Tibial artery (tissue), 4 donors: ENCODE measurements at regions not wholly inside any gene's neighbourhood (a gene's known extent, or its start where the extent isn't known, plus 50 kb on each side); places are given as distances from the start of the nearest gene placed in this dataset.
"Not testable (repeated sequence)": the region's sequence is repeated elsewhere in the genome, so short reads cannot be mapped to it uniquely, and the experiment has no call there.

Source experiments
- DNase-seq, 2 donors: peaks; one replicate each; pipeline ENCODE4 v3.0.0-alpha.2; 2019
- H3K27ac ChIP-seq, 2 donors: fragments of 200-600 bp; sonication (generic) in 1 of 2; 1 replicate in 1 of 2; 2 replicates in 1 of 2; pipeline ENCODE4 v1.5.1; 2018 to 2019; ENCODE audit warnings: mild to moderate bottlenecking in 1 of 2
- H3K27me3 ChIP-seq, 2 donors: fragments of 200-600 bp; sonication (generic) in 1 of 2; one replicate each; pipeline versions ENCODE4 v1.5.1 to v1.6.0; 2016 to 2019
- H3K36me3 ChIP-seq, 3 donors: fragments of 200-600 bp; sonication (generic) in 2 of 3; one replicate each; pipeline ENCODE4 v1.5.1; 2016 to 2019; ENCODE audit warnings: mild to moderate bottlenecking in 2 of 3
- H3K4me1 ChIP-seq, 4 donors: fragments of 200-600 bp; sonication (generic) in 2 of 4; 1 replicate in 3 of 4; 2 replicates in 1 of 4; pipeline ENCODE4 v1.5.1; 2016 to 2019
- H3K4me3 ChIP-seq, 2 donors: fragments of 200-600 bp; sonication (generic) in 1 of 2; 1 replicate in 1 of 2; 2 replicates in 1 of 2; pipeline ENCODE4 v1.5.1; 2018 to 2019; ENCODE audit warnings: mild to moderate bottlenecking in 2 of 2
- H3K9me3 ChIP-seq, 3 donors: fragments of 200-600 bp; sonication (generic) in 1 of 3; one replicate each; pipeline ENCODE4 v1.5.1; 2016 to 2019
- CTCF ChIP-seq, 2 experiments: fragments of 200-600 bp in 1 of 2; fragments of 450-650 bp in 1 of 2; IDR thresholded peaks; one replicate each; pipeline ENCODE4 v1.5.1; 2017 to 2019; ENCODE audit warnings: antibody characterized with exemption in 2 of 2, mild to moderate bottlenecking in 1 of 2, moderate library complexity in 1 of 2
- intact Hi-C: fragments of 100-400 bp; cut with DNase I; formaldehyde crosslinking; loops from one replicate; pipeline ENCODE4 v1.15.0; 2023; ENCODE audit warnings: low total_unique reads

GRCh38 chr1:166489670-166490436 is 323.1 kb upstream of the FAM78B start:
- Histone ChIP-seq H3K9me3 (no peaks in the 10 kb centered on the region), H3K27ac (no peak overlapping the region), H3K27me3 (no peaks in the 10 kb centered on the region), H3K36me3 (no peaks in the 10 kb centered on the region), H3K4me1 (no peaks in the 10 kb centered on the region), H3K4me3 (peak overlapping the region; percentile 31 to 45)
- intact Hi-C loops: no loop called here
- no peak for DNase-seq
- no peak for TF ChIP-seq CTCF (IDR thresholded peaks at IDR 0.05)

- no peak for TF ChIP-seq CTCF (IDR thresholded peaks at IDR 0.05)
- DNase-seq: no peak
- peak overlapping the region in 1 of 2 donors; percentile 45 for H3K4me3 ChIP-seq
Measured at GRCh38 chr1:166490437-166490991, 323.7 kb upstream of the FAM78B start.

GRCh38 chr1:166493765-166494164 is 327.0 kb upstream of the FAM78B start:
- H3K27me3 ChIP-seq, H3K4me1 ChIP-seq, intact Hi-C loops, H3K9me3 ChIP-seq, DNase-seq, H3K27ac ChIP-seq, H3K36me3 ChIP-seq, H3K4me3 ChIP-seq: not testable (repeated sequence)

More at GRCh38 chr1:166490437-166490991, 323.7 kb upstream of the FAM78B start:
- H3K27ac ChIP-seq: no peak overlapping the region
- intact Hi-C loops: no loop called here
- no peaks in the 10 kb centered on the region for H3K9me3 ChIP-seq
- no peaks in the 10 kb centered on the region for H3K36me3 ChIP-seq
- H3K4me1 ChIP-seq: no peaks in the 10 kb centered on the region
- no peaks in the 10 kb centered on the region for H3K27me3 ChIP-seq

GRCh38 chr1:166507347-166507746 is 331.9 kb upstream of the POGK start:
- H3K27ac ChIP-seq: no peak overlapping the region
- no peak for DNase-seq
- intact Hi-C loops: no loop called here
- no peak overlapping the region for H3K4me3 ChIP-seq
- H3K36me3 ChIP-seq: no peaks in the 10 kb centered on the region
- no peaks in the 10 kb centered on the region for H3K9me3 ChIP-seq
- H3K4me1 ChIP-seq: no peaks in the 10 kb centered on the region
- no peaks in the 10 kb centered on the region for H3K27me3 ChIP-seq
- TF ChIP-seq CTCF (IDR thresholded peaks at IDR 0.05): no peak

GRCh38 chr1:166511761-166512160 is 327.5 kb upstream of the POGK start:
- intact Hi-C loops: no loop called here
- Histone ChIP-seq H3K4me3 (no peak overlapping the region), H3K9me3 (peaks cover 0 to 9% (median 0%) of the 10 kb centered on the region in 3 donors), H3K4me1 (no peaks in the 10 kb centered on the region), H3K27ac (no peak overlapping the region), H3K36me3 (no peaks in the 10 kb centered on the region), H3K27me3 (no peaks in the 10 kb centered on the region)
- no peak for DNase-seq
- no peak for TF ChIP-seq CTCF (IDR thresholded peaks at IDR 0.05)

GRCh38 chr1:166514067-166514466 is 325.2 kb upstream of the POGK start:
- no peak overlapping the region for H3K27ac ChIP-seq
- peaks cover 0 to 9% (median 0%) of the 10 kb centered on the region in 3 donors for H3K9me3 ChIP-seq
- TF ChIP-seq CTCF (IDR thresholded peaks at IDR 0.05): no peak
- no peaks in the 10 kb centered on the region for H3K27me3 ChIP-seq
- intact Hi-C loops: no loop called here
- no peak overlapping the region for H3K4me3 ChIP-seq
- no peaks in the 10 kb centered on the region for H3K4me1 ChIP-seq
- H3K36me3 ChIP-seq: no peaks in the 10 kb centered on the region
- DNase-seq: no peak
